Loucy (cell line): ENCODE measurements at regions not wholly inside any gene's neighbourhood (a gene's known extent, or its start where the extent isn't known, plus 50 kb on each side); places are given as distances from the start of the nearest gene placed in this dataset.

Source experiments
- CTCF ChIP-seq: fragments of 200-600 bp; sonication (generic); conservative IDR thresholded peaks from 2 replicates; pipeline ENCODE4 v1.5.1; 2014; ENCODE audit warnings: mild to moderate bottlenecking, antibody characterized with exemption, low read length
- EZH2phosphoT487 ChIP-seq: fragments of 200-600 bp; IDR thresholded peaks from 2 replicates; pipeline ENCODE4 v1.6.1; 2018; ENCODE audit warnings: antibody characterized with exemption, mild to moderate bottlenecking, moderate library complexity, borderline replicate concordance

GRCh38 chr20:53728359-53728758 lies 134.7 kb upstream of the ZNF217 start:
- no peak for TF ChIP-seq CTCF
- TF ChIP-seq EZH2phosphoT487: no peak
